ENCODE measurements at regions not wholly inside any gene's neighbourhood (a gene's known extent, or its start where the extent isn't known, plus 50 kb on each side); places are given as distances from the start of the nearest gene placed in this dataset.

DNA sequence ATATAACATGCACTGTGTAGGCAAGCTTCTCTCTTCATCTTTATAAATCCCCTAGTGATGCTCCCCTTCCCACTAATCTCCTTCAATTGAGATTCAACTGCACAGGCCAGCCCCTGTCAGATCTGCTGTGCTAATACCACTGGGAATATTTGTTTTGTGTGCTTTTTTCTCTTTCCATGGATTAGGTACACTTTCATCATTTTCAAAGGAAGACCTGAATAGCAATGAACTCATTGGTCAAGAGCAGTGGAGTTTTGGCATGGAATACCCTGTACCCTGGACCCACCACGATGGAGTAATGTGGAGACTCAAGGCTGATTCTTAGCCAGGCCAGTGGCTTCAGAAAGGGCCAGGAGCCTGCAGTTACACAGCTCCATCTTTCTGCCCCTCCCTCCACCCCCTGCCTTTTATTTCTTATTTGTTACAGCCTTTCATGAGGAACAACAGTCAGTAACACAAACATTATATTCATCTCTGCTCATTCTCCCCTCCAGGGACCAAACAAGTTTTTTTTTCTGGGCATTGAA lies 75.4 kb upstream of the KCNG1 start:
- H3K9me3 ChIP-seq (ENCODE audit: severe bottlenecking) = no peaks in the 10 kb centered on the region
- no peaks in the 10 kb centered on the region for H3K4me1 ChIP-seq (ENCODE audit: insufficient read depth, poor library complexity, severe bottlenecking)
- ATAC-seq (ENCODE audit: low read depth) (no peak), DNase-seq (ENCODE audit: low spot score) (no peak)
- TF ChIP-seq, protein P1, sequence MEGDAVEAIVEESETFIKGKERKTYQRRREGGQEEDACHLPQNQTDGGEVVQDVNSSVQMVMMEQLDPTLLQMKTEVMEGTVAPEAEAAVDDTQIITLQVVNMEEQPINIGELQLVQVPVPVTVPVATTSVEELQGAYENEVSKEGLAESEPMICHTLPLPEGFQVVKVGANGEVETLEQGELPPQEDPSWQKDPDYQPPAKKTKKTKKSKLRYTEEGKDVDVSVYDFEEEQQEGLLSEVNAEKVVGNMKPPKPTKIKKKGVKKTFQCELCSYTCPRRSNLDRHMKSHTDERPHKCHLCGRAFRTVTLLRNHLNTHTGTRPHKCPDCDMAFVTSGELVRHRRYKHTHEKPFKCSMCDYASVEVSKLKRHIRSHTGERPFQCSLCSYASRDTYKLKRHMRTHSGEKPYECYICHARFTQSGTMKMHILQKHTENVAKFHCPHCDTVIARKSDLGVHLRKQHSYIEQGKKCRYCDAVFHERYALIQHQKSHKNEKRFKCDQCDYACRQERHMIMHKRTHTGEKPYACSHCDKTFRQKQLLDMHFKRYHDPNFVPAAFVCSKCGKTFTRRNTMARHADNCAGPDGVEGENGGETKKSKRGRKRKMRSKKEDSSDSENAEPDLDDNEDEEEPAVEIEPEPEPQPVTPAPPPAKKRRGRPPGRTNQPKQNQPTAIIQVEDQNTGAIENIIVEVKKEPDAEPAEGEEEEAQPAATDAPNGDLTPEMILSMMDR (IDR thresholded peaks at IDR 0.05; ENCODE audit: poor library complexity, severe bottlenecking) = no peak
- H3K4me3 ChIP-seq (ENCODE audit: severe bottlenecking) = no peak overlapping the region
- no peak overlapping the region for H3K27ac ChIP-seq (ENCODE audit: poor library complexity, severe bottlenecking)
- no peaks in the 10 kb centered on the region for H3K36me3 ChIP-seq (ENCODE audit: low read depth)
- no peaks in the 10 kb centered on the region for H3K27me3 ChIP-seq (ENCODE audit: insufficient read depth, poor library complexity, severe bottlenecking)

DNA sequence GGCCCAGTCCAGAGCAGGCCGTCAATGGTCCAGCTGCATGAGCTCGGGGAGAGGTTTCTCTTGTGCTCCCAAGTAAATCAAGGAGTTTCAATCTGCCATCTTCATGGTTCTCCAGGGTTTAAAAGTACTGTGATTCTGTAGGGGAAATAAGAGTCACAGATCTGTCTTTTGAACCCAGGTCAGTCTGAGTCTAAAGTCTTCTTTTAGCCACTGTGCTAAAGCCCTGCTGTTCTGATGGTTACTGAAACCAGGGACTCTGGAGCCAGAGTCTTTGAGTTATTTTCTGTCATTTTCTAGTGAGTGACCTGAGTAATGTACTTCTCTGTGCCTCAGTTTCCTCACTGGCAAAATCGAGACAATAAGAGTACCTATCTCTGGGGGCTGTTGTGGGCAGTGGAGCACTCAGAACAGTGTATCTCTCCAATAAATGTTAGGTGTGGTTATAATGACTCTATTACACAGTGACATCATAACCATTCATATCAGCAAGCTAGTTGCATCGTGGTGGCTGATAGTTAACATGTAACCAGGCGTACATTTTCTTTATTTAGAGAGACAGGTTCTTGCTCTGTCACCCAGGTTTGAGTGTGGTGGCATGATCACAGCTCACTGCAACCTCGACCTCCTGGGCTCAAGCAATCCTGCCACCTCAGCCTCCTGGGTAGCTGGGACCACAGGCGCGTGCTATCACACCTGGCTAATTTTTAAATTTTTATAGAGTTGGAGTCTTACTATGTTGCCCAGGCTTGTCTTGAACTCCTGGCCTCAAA lies 74.6 kb upstream of the KCNG1 start:
- Histone ChIP-seq H3K27me3 (ENCODE audit: insufficient read depth, poor library complexity, severe bottlenecking) (no peaks in the 10 kb centered on the region), H3K36me3 (ENCODE audit: low read depth) (no peaks in the 10 kb centered on the region), H3K4me1 (ENCODE audit: insufficient read depth, poor library complexity, severe bottlenecking) (no peaks in the 10 kb centered on the region), H3K9me3 (ENCODE audit: severe bottlenecking) (no peaks in the 10 kb centered on the region), H3K4me3 (ENCODE audit: severe bottlenecking) (no peak overlapping the region), H3K27ac (ENCODE audit: poor library complexity, severe bottlenecking) (no peak overlapping the region)
- DNase-seq (ENCODE audit: low spot score) = no peak
- TF ChIP-seq, protein P1 (IDR thresholded peaks at IDR 0.05; ENCODE audit: poor library complexity, severe bottlenecking) = no peak
- no peak for ATAC-seq (ENCODE audit: low read depth)

DNA sequence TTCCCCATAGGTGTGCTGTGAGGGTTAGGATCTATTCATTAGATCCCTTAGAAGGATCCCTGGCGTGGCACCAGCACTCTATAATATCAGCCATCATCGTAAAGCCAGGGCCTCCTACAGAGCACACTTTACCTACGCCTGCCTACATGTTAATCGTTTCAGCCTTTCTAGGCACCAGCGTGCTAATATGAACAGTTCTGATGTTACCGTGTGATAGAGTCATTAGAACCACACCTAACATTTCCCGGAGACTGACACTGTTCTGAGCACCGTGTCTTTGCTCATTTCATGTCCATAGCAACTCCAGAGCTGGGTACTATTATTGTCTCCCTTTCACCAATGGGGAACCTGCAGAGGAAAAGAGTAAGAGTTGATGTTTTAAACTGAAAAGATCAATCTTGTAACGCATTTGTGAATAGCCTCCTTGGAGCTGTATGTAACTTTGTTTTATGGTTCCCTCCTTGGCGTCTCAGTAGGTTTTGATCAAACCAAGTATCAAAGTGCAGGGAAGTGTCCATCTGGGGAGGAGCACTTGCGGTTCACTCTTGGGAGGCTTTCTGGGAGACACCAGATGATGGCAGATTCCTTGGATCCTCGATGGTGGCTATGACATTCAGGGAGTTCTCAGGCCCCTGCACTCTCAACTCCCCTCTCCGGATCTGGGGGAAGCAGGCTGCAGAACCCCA lies 73.8 kb upstream of the KCNG1 start:
- TF ChIP-seq, protein P1 (IDR thresholded peaks at IDR 0.05; ENCODE audit: poor library complexity, severe bottlenecking) = no peak
- Histone ChIP-seq H3K27ac (ENCODE audit: poor library complexity, severe bottlenecking) (no peak overlapping the region), H3K4me1 (ENCODE audit: insufficient read depth, poor library complexity, severe bottlenecking) (no peaks in the 10 kb centered on the region), H3K9me3 (ENCODE audit: severe bottlenecking) (no peaks in the 10 kb centered on the region), H3K4me3 (ENCODE audit: severe bottlenecking) (no peak overlapping the region), H3K36me3 (ENCODE audit: low read depth) (no peaks in the 10 kb centered on the region), H3K27me3 (ENCODE audit: insufficient read depth, poor library complexity, severe bottlenecking) (peaks cover 4% of the 10 kb centered on the region)
- no peak for ATAC-seq (ENCODE audit: low read depth)
- DNase-seq (ENCODE audit: low spot score) = no peak

DNA sequence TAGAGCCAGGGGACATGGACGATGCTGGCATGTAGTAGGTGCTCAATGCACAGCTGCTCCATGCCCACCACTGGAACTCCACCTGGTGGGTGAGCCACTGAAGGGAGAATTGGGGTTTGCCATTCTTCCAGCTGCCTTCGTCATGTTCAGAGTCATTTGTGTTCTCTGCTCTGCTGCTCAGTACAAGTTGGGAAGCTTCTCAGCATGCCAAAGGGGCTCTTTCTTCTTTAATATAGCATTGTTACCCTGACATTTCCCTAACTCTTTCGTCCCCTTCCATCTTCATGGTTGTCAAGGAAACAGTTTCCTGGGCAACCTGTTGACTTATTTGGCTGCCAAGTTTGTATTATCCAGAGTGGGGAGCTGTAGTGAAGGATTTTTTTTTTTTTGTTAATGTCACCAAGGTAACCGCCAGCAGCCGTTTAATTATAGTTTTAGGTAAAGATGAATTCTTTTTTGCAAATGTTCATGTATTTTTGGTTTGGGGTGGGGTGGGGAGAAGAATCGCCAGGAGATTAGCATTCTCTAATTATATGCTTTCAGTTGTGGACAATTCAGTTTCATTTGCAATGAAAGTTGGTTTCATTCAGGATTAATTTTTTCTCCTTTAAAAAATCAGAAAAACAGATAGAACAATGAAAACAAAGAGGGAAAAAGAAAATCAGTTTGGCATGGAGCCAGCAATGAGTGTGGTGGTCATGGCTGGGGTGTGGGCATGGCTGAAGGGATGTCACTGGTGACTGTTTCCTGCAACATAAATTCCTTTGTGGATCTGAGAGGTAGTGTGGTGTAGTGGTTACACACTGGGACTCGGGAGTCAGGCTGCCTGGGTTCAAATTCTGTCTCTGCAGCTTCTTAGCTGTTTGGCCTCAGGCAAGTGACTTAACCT lies 73.0 kb upstream of the KCNG1 start:
- TF ChIP-seq, protein P1 (IDR thresholded peaks at IDR 0.05; ENCODE audit: poor library complexity, severe bottlenecking) = no peak
- Histone ChIP-seq H3K9me3 (ENCODE audit: severe bottlenecking) (no peaks in the 10 kb centered on the region), H3K36me3 (ENCODE audit: low read depth) (no peaks in the 10 kb centered on the region), H3K27ac (ENCODE audit: poor library complexity, severe bottlenecking) (no peak overlapping the region), H3K27me3 (ENCODE audit: insufficient read depth, poor library complexity, severe bottlenecking) (peaks cover 13% of the 10 kb centered on the region), H3K4me3 (ENCODE audit: severe bottlenecking) (no peak overlapping the region), H3K4me1 (ENCODE audit: insufficient read depth, poor library complexity, severe bottlenecking) (no peaks in the 10 kb centered on the region)
- no peak for ATAC-seq (ENCODE audit: low read depth)
- no peak for DNase-seq (ENCODE audit: low spot score)

All from RWPE2 (cell line).